PC-3 (cell line): ENCODE measurements at regions not wholly inside any gene's neighbourhood (a gene's known extent, or its start where the extent isn't known, plus 50 kb on each side); places are given as distances from the start of the nearest gene placed in this dataset.

Experiments
- ATAC-seq: fragments of 200-7000 bp; cut with Tn5 transposase; 2 replicates; pipeline ENCODE4 v1.9.1; 2020; ENCODE audit warnings: mild to moderate bottlenecking, moderate library complexity
- BruUV-seq: library from RNA; stranded (reverse); fragments of 400-500 nt; replicated peaks from 2 replicates; lab custom pipeline; 2021; lab: Mats Ljungman, UMichigan
- CTCF ChIA-PET: fragments of 300-600 bp; sonication (Branson Sonifier 250); formaldehyde crosslinking; loops from one replicate; lab custom pipeline; 2022; ENCODE audit warnings: antibody characterized with exemption; lab: Charles Lee
- POLR2A ChIA-PET: fragments of 300-600 bp; sonication (Branson Sonifier 250); formaldehyde crosslinking; loops from one replicate; lab custom pipeline; 2022; ENCODE audit warnings: antibody characterized with exemption; ENCODE audit not compliant: unreplicated experiment; lab: Charles Lee
- DNase-seq: peaks from one replicate; pipeline ENCODE4 v3.0.0-alpha.2; 2015
- H2AFZ ChIP-seq: fragments of 300-600 bp; sonication (generic); 2 replicates; pipeline ENCODE4 v1.6.0; 2016; ENCODE audit warnings: antibody characterized with exemption, low read length
- H3F3A ChIP-seq: fragments of 300-600 bp; sonication (generic); one replicate; pipeline ENCODE4 v1.6.0; 2017; ENCODE audit warnings: antibody characterized with exemption, low read length, control low read depth, mild to moderate bottlenecking; ENCODE audit not compliant: unreplicated experiment
- H3K27ac ChIP-seq: fragments of 300-600 bp; sonication (generic); 2 replicates; pipeline ENCODE4 v1.5.1; 2016; ENCODE audit warnings: mild to moderate bottlenecking, low read length
- H3K27me3 ChIP-seq: fragments of 300-600 bp; sonication (generic); 2 replicates; pipeline ENCODE4 v1.6.1; 2016; ENCODE audit warnings: low read length, mixed read lengths
- H3K36me3 ChIP-seq: fragments of 300-600 bp; sonication (generic); 2 replicates; pipeline ENCODE4 v1.6.1; 2016; ENCODE audit warnings: low read depth, mixed run types, low read length, mixed read lengths
- H3K4me1 ChIP-seq: fragments of 300-600 bp; sonication (generic); 2 replicates; pipeline ENCODE4 v1.5.1; 2016; ENCODE audit warnings: low read length; ENCODE audit not compliant: insufficient read depth
- H3K4me2 ChIP-seq: fragments of 300-600 bp; sonication (generic); 2 replicates; pipeline ENCODE4 v1.6.0; 2016; ENCODE audit warnings: low read length
- H3K4me3 ChIP-seq: fragments of 300-600 bp; sonication (generic); 2 replicates; pipeline ENCODE4 v1.5.1; 2016; ENCODE audit warnings: mild to moderate bottlenecking, low read length, mixed read lengths
- H3K79me2 ChIP-seq: fragments of 300-600 bp; sonication (generic); 2 replicates; pipeline ENCODE4 v1.6.1; 2017; ENCODE audit warnings: low read length, mixed read lengths
- H3K9ac ChIP-seq: fragments of 300-600 bp; sonication (generic); 2 replicates; pipeline ENCODE4 v1.6.0; 2016; ENCODE audit warnings: mild to moderate bottlenecking, low read length
- H3K9me2 ChIP-seq: fragments of 300-600 bp; sonication (generic); replicated peaks from 2 replicates; pipeline ENCODE4 v1.6.1; 2016; ENCODE audit warnings: mixed run types, low read length, mixed read lengths
- H3K9me3 ChIP-seq: fragments of 300-600 bp; sonication (generic); 2 replicates; pipeline ENCODE4 v1.6.1; 2016; ENCODE audit warnings: low read length, mixed read lengths
- H4K20me1 ChIP-seq: fragments of 300-600 bp; sonication (generic); 2 replicates; pipeline ENCODE4 v1.6.1; 2016; ENCODE audit warnings: low read length, mixed read lengths
- EZH2 ChIP-seq: fragments of 300-600 bp; sonication (generic); IDR thresholded peaks from one replicate; pipeline ENCODE4 v1.6.1; 2017; ENCODE audit warnings: antibody characterized with exemption, mild to moderate bottlenecking, low read length; ENCODE audit not compliant: unreplicated experiment
- EZH2phosphoT487 ChIP-seq: fragments of 300-600 bp; sonication (generic); IDR thresholded peaks from 2 replicates; pipeline ENCODE4 v1.6.1; 2018; ENCODE audit warnings: mild to moderate bottlenecking, antibody characterized with exemption, low read length, borderline replicate concordance
- intact Hi-C: fragments of 100-400 bp; cut with micrococcal nuclease; formaldehyde crosslinking; loops from 2 replicates; pipeline ENCODE4 v1.9.0; 2023
- TF ChIP-seq, protein P1 (sequence below): fragments of 300-600 bp; sonication (generic); conservative IDR thresholded peaks from 2 replicates; pipeline ENCODE4 v1.5.1; 2017; ENCODE audit warnings: antibody characterized with exemption, low read depth, mild to moderate bottlenecking, low read length

DNA sequence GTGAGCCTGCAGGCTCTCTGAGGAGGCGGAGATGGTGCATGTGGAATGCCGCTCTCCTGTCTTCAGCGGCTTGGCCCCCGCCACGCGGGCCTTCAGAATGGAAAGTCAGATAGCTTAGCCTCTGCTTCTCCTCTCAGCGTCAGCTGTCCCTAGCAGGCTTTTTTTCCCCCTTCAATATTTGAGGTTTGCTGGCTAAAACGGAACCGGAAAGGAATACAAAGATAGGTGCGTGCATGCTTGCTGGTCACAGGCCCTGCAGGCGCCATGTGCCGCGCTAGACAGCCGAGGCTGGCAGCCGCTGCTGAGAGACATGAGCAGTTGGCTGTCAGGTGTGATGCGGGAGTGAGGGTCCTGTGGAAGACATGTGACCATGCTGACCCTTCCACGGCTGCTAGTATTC lies 161.2 kb upstream of the COBL start:
- H3K79me2 ChIP-seq: no peaks in the 10 kb centered on the region
- H4K20me1 ChIP-seq: no peaks in the 10 kb centered on the region

DNA sequence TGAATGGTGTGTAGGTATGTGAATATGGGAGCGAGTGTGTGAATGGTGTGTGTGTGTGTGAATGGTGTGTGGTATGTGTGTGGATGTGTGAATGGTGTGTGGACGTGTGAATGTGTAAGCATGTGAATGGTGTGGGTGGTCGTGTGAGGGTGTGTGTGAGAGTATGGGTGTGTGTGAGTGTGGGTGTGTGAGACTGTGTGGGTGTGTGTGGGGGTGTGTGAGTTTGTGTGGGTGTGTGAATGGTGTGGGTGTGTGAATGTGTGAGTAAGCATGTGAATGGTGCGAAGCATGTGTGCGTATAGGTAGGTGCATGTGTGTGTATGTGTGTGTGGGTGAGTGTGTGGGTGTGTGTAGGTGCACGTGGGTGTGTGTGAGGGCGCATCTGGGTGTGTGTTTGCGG lies 160.7 kb upstream of the COBL start:
- TF ChIP-seq EZH2phosphoT487 (no peak), EZH2 (no peak)
- TF ChIP-seq, protein P1, sequence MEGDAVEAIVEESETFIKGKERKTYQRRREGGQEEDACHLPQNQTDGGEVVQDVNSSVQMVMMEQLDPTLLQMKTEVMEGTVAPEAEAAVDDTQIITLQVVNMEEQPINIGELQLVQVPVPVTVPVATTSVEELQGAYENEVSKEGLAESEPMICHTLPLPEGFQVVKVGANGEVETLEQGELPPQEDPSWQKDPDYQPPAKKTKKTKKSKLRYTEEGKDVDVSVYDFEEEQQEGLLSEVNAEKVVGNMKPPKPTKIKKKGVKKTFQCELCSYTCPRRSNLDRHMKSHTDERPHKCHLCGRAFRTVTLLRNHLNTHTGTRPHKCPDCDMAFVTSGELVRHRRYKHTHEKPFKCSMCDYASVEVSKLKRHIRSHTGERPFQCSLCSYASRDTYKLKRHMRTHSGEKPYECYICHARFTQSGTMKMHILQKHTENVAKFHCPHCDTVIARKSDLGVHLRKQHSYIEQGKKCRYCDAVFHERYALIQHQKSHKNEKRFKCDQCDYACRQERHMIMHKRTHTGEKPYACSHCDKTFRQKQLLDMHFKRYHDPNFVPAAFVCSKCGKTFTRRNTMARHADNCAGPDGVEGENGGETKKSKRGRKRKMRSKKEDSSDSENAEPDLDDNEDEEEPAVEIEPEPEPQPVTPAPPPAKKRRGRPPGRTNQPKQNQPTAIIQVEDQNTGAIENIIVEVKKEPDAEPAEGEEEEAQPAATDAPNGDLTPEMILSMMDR: no peak
- H3K4me3 ChIP-seq: no peak overlapping the region
- no peaks in the 10 kb centered on the region for H4K20me1 ChIP-seq
- ATAC-seq (no peak), DNase-seq (no peak)
- no peaks in the 10 kb centered on the region for H3K9me3 ChIP-seq
- no peaks in the 10 kb centered on the region for H3K36me3 ChIP-seq
- no peaks in the 10 kb centered on the region for H3F3A ChIP-seq
- no peak overlapping the region for H3K9ac ChIP-seq
- no peaks in the 10 kb centered on the region for H3K79me2 ChIP-seq
- H2AFZ ChIP-seq: no peak overlapping the region
- peaks cover 14% of the 10 kb centered on the region; the same call in 1 of the 2 replicates for H3K27me3 ChIP-seq
- no peak overlapping the region for H3K27ac ChIP-seq
- no peak overlapping the region for H3K4me2 ChIP-seq
- intact Hi-C loops: no loop called here
- ChIA-PET CTCF (no interaction called here), POLR2A (no interaction called here)
- H3K4me1 ChIP-seq: no peaks in the 10 kb centered on the region
- BruUV-seq: no TSS peak
- no peaks in the 10 kb centered on the region for H3K9me2 ChIP-seq

More for the DNA sequence above, 161.2 kb upstream of the COBL start:
- Histone ChIP-seq H3K27ac (no peak overlapping the region), H3K9me3 (no peaks in the 10 kb centered on the region), H3K4me3 (no peak overlapping the region), H3K4me1 (no peaks in the 10 kb centered on the region), H3K9ac (no peak overlapping the region), H3F3A (no peaks in the 10 kb centered on the region), H2AFZ (no peak overlapping the region), H3K4me2 (no peak overlapping the region), H3K27me3 (peaks cover 10% of the 10 kb centered on the region; the same call in 1 of the 2 replicates), H3K9me2 (no peaks in the 10 kb centered on the region), H3K36me3 (no peaks in the 10 kb centered on the region)
- ChIA-PET CTCF (no interaction called here), POLR2A (no interaction called here)
- no TSS peak for BruUV-seq
- TF ChIP-seq EZH2 (no peak), EZH2phosphoT487 (no peak)
- TF ChIP-seq, protein P1: no peak
- intact Hi-C loops: no loop called here
- ATAC-seq: no peak
- no peak for DNase-seq

DNA sequence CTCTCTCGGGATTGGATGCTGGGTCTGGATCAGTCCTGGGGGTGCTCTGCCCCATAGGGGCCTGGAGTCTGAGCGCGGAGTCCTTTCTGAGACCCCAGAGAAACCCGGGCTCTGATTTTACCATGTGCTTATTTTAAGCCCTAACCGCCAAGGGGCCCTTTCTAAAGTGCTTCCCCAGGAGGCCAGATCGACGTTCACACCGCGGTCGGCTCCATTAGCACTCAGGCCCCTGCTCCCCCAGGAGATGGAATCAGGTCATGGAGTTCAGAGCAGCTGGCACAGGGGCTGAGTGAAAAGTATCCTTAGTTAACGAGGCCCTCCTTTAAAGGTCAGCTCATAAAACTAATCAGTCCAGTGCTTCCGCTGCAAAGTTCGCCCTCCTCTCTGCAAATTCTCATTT lies 159.4 kb upstream of the COBL start:
- Histone ChIP-seq H3K27me3 (peaks cover 27% of the 10 kb centered on the region; the same call in 1 of the 2 replicates), H3K79me2 (no peaks in the 10 kb centered on the region), H3K9me2 (no peaks in the 10 kb centered on the region), H3K27ac (no peak overlapping the region), H2AFZ (no peak overlapping the region), H3K4me2 (no peak overlapping the region), H3K36me3 (no peaks in the 10 kb centered on the region), H3K4me1 (no peaks in the 10 kb centered on the region), H4K20me1 (no peaks in the 10 kb centered on the region), H3K4me3 (no peak overlapping the region), H3K9me3 (no peaks in the 10 kb centered on the region), H3F3A (no peaks in the 10 kb centered on the region), H3K9ac (no peak overlapping the region)
- POLR2A ChIA-PET: no interaction called here
- DNase-seq (no peak), ATAC-seq (no peak)
- no TSS peak for BruUV-seq
- intact Hi-C loops: no loop called here
- no peak for TF ChIP-seq EZH2
- TF ChIP-seq, protein P1: no peak
- CTCF ChIA-PET: no interaction called here
